K562 (cell line): ENCODE measurements at regions not wholly inside any gene's neighbourhood (a gene's known extent, or its start where the extent isn't known, plus 50 kb on each side); places are given as distances from the start of the nearest gene placed in this dataset.

Experiments used
- ATAC-seq: fragments of 200-7000 bp; cut with Tn5 transposase; 3 replicates; pipeline ENCODE4 v1.9.1; 2020; ENCODE audit warnings: moderate library complexity
- BruUV-seq: library from RNA; stranded (reverse); fragments of 400-500 nt; replicated peaks from 2 replicates; lab custom pipeline; 2021; lab: Mats Ljungman, UMichigan
- CTCF ChIA-PET: fragments of 300-600 bp; formaldehyde crosslinking; extraction: SDS; loops from one replicate; lab custom pipeline; 2021; ENCODE audit warnings: low intra/inter-chr PET ratio; lab: Yijun Ruan, JAX
- POLR2A ChIA-PET: fragments of 300-600, 350-650 bp; sonication (Branson Sonifier 250); formaldehyde crosslinking; extraction: SDS; loops from one replicate; lab custom pipeline; 2021; ENCODE audit warnings: antibody characterized with exemption, inconsistent platforms; lab: Yijun Ruan, JAX
- DNase-seq, 4 experiments: peaks; one replicate each; pipeline versions ENCODE4 v3.0.0 to v3.0.0-alpha.2; 2011 to 2018; ENCODE audit warnings: low spot score in 3 of 4, mixed read lengths in 3 of 4; ENCODE audit errors: extremely low read depth in 1 of 4
- FAIRE-seq: peaks from 2 replicates; lab custom pipeline; 2011; peaks lifted over from hg19 to GRCh38; lab: Jason Lieb, UNC
- H2AFZ ChIP-seq: 2 replicates; pipeline ENCODE4 v1.6.0; 2011; ENCODE audit warnings: low read depth, low read length, control low read depth, inconsistent platforms
- H3K27ac ChIP-seq: fragments of 200-600 bp; 3 replicates; pipeline ENCODE4 v1.8.0; 2011; ENCODE audit warnings: low read depth, mild to moderate bottlenecking, control low read depth, inconsistent platforms, low read length, moderate library complexity, mixed read lengths; ENCODE audit errors: extremely low read depth
- H3K27me3 ChIP-seq, 2 experiments: fragments of 300-600 bp in 1 of 2; 2 replicates in 1 of 2; 3 replicates in 1 of 2; pipeline versions ENCODE4 v1.6.0 to v1.8.0; 2011; ENCODE audit warnings: inconsistent platforms in 2 of 2, low read length in 2 of 2, mild to moderate bottlenecking in 1 of 2, mixed read lengths in 1 of 2, moderate library complexity in 1 of 2; ENCODE audit not compliant: control insufficient read depth in 2 of 2, insufficient read depth in 2 of 2
- H3K36me3 ChIP-seq: fragments of 300-600 bp; 3 replicates; pipeline ENCODE4 v1.8.0; 2011; ENCODE audit warnings: mild to moderate bottlenecking, low read length, inconsistent platforms; ENCODE audit not compliant: control insufficient read depth, insufficient read depth
- H3K4me1 ChIP-seq, 2 experiments: fragments of 200-600 bp in 1 of 2; replicated peaks in 1 of 2; 2 replicates in 1 of 2; 3 replicates in 1 of 2; pipeline versions ENCODE4 v1.5.1 to v1.8.0; 2011; ENCODE audit warnings: inconsistent platforms in 2 of 2, low read length in 2 of 2, mild to moderate bottlenecking in 1 of 2, mixed read lengths in 1 of 2, moderate library complexity in 1 of 2; ENCODE audit not compliant: control insufficient read depth in 2 of 2, insufficient read depth in 2 of 2
- H3K4me2 ChIP-seq: 2 replicates; pipeline ENCODE4 v1.6.1; 2011; ENCODE audit warnings: low read length, control low read depth, inconsistent platforms, mixed read lengths; ENCODE audit not compliant: insufficient read depth
- H3K4me3 ChIP-seq: fragments of 200-600 bp; sonication (generic), shearing (Covaris generic); 2 replicates; pipeline ENCODE4 v1.5.1; 2016; ENCODE audit warnings: control low read depth, inconsistent platforms
- H3K79me2 ChIP-seq: fragments of 200-600 bp; 3 replicates; pipeline ENCODE4 v1.8.0; 2011; ENCODE audit warnings: low read length, inconsistent platforms; ENCODE audit not compliant: control insufficient read depth, insufficient read depth
- H3K9ac ChIP-seq, 2 experiments: 2 replicates each; pipeline versions ENCODE4 v1.6.0 to v1.6.1; 2011; ENCODE audit warnings: low read depth in 2 of 2, low read length in 2 of 2, control low read depth in 1 of 2, inconsistent platforms in 1 of 2, mild to moderate bottlenecking in 1 of 2, mixed read lengths in 1 of 2; ENCODE audit not compliant: insufficient read depth in 1 of 2
- H3K9me1 ChIP-seq: one replicate; pipeline ENCODE4 v1.6.0; 2011; ENCODE audit warnings: inconsistent platforms, mild to moderate bottlenecking, low read length, moderate library complexity; ENCODE audit not compliant: control insufficient read depth, insufficient read depth
- H3K9me3 ChIP-seq: replicated peaks from 2 replicates; pipeline ENCODE4 v1.5.1; 2011; ENCODE audit warnings: low read depth, low read length, inconsistent platforms; ENCODE audit not compliant: control insufficient read depth, insufficient read depth
- H4K20me1 ChIP-seq: replicated peaks from 2 replicates; pipeline ENCODE4 v1.6.1; 2011; ENCODE audit warnings: low read length, inconsistent platforms, mixed read lengths; ENCODE audit not compliant: control insufficient read depth, insufficient read depth
- ATF1 ChIP-seq, 2 experiments: fragments of 450-650 bp in 1 of 2; IDR thresholded peaks; 2 replicates each; pipeline ENCODE4 v1.6.1; 2016; ENCODE audit warnings: missing compliant biosample characterization in 1 of 2, missing genetic modification characterization in 1 of 2
- BMI1 ChIP-seq: fragments of 150-350 bp; IDR thresholded peaks from 2 replicates; pipeline ENCODE4 v1.6.1; 2014; ENCODE audit warnings: low read length
- CREM ChIP-seq: IDR thresholded peaks from 2 replicates; pipeline ENCODE4 v1.6.1; 2014; ENCODE audit warnings: antibody characterized with exemption, low read depth
- NCOA4 ChIP-seq: fragments of 450-650 bp; IDR thresholded peaks from 2 replicates; pipeline ENCODE4 v1.6.1; 2018; ENCODE audit warnings: mild to moderate bottlenecking; ENCODE audit not compliant: partially characterized antibody
- SRF ChIP-seq, 2 experiments: fragments of 250-450, 450-650 bp in 1 of 2; sonication (Bioruptor Pico) in 1 of 2; sonication (generic) in 1 of 2; formaldehyde crosslinking; IDR thresholded peaks; 2 replicates each; pipeline versions ENCODE4 v1.5.0 to v1.5.1; 2020 to 2022; ENCODE audit warnings: mild to moderate bottlenecking in 1 of 2, missing genetic modification reagents in 1 of 2
- ZC3H8 ChIP-seq: fragments of 450-650 bp; IDR thresholded peaks from 2 replicates; pipeline ENCODE4 v1.6.1; 2017
- ZNF175 ChIP-seq: fragments of 200-800 bp; sonication (Bioruptor generic); IDR thresholded peaks from 2 replicates; pipeline ENCODE4 v1.6.1; 2016; ENCODE audit warnings: low read depth, mild to moderate bottlenecking, missing genetic modification characterization, missing compliant biosample characterization
- WGBS: fragments of 100-300 bp; shearing (Covaris generic); methylation state at CpG from one replicate; pipeline ENCODE4 v1.1.6; 2016; ENCODE audit warnings: low coverage, mixed read lengths; ENCODE audit not compliant: insufficient coverage; ENCODE audit errors: missing lambda C conversion rate; 5-methylcytosine and 5-hydroxymethylcytosine counted together
- in situ Hi-C: fragments of 300-500 bp; cut with MboI; formaldehyde crosslinking; loops from 4 replicates; pipeline ENCODE4 v1.15.0; 2018; ENCODE audit warnings: inconsistent platforms, mixed read lengths
- intact Hi-C: fragments of 100-400 bp; cut with micrococcal nuclease; formaldehyde crosslinking; loops from 2 replicates; pipeline ENCODE4 v1.14.2; 2022
- TF ChIP-seq, protein P1 (sequence below), 2 experiments: fragments of 450-650 bp; IDR thresholded peaks; 2 replicates each; pipeline ENCODE4 v1.6.1; 2018; ENCODE audit warnings: mild to moderate bottlenecking in 2 of 2, low read depth in 1 of 2; ENCODE audit not compliant: partially characterized antibody in 2 of 2
- TF ChIP-seq, protein P2 (sequence below): fragments of 250-450 bp; sonication (Bioruptor Pico); IDR thresholded peaks from 2 replicates; pipeline ENCODE4 v1.5.0; 2022; ENCODE audit warnings: mild to moderate bottlenecking

DNA sequence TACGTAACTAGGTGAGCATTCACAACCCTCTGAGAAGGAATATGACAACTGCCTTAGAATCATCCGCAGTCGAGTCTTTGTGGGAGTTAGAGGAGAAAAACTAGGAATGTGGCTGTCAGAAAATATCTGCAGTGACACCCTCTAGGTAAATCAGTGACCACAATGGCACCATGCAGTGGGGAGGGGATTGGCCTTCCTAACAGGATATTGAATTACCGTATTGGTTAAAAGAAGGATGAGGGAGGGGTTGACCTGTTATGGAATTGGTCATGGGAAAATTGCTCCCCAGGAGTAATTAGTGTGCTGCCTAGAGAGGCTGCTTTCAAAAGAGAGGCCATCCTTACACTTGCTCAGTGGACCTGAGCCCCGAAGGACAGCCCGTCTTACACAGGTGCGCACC, 205.6 kb upstream of the SOX1 start (continued):
- TF ChIP-seq, protein P1, sequence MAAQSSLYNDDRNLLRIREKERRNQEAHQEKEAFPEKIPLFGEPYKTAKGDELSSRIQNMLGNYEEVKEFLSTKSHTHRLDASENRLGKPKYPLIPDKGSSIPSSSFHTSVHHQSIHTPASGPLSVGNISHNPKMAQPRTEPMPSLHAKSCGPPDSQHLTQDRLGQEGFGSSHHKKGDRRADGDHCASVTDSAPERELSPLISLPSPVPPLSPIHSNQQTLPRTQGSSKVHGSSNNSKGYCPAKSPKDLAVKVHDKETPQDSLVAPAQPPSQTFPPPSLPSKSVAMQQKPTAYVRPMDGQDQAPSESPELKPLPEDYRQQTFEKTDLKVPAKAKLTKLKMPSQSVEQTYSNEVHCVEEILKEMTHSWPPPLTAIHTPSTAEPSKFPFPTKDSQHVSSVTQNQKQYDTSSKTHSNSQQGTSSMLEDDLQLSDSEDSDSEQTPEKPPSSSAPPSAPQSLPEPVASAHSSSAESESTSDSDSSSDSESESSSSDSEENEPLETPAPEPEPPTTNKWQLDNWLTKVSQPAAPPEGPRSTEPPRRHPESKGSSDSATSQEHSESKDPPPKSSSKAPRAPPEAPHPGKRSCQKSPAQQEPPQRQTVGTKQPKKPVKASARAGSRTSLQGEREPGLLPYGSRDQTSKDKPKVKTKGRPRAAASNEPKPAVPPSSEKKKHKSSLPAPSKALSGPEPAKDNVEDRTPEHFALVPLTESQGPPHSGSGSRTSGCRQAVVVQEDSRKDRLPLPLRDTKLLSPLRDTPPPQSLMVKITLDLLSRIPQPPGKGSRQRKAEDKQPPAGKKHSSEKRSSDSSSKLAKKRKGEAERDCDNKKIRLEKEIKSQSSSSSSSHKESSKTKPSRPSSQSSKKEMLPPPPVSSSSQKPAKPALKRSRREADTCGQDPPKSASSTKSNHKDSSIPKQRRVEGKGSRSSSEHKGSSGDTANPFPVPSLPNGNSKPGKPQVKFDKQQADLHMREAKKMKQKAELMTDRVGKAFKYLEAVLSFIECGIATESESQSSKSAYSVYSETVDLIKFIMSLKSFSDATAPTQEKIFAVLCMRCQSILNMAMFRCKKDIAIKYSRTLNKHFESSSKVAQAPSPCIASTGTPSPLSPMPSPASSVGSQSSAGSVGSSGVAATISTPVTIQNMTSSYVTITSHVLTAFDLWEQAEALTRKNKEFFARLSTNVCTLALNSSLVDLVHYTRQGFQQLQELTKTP (IDR thresholded peaks at IDR 0.05; ENCODE audit: low read depth in 1 of 2, partially characterized antibody in 2 of 2) = no peak
- TF ChIP-seq BMI1 (no peak), NCOA4 (no peak), ZC3H8 (no peak), SRF (CRISPR knock-in tag; IDR thresholded peaks at IDR 0.05) (no peak)

DNA sequence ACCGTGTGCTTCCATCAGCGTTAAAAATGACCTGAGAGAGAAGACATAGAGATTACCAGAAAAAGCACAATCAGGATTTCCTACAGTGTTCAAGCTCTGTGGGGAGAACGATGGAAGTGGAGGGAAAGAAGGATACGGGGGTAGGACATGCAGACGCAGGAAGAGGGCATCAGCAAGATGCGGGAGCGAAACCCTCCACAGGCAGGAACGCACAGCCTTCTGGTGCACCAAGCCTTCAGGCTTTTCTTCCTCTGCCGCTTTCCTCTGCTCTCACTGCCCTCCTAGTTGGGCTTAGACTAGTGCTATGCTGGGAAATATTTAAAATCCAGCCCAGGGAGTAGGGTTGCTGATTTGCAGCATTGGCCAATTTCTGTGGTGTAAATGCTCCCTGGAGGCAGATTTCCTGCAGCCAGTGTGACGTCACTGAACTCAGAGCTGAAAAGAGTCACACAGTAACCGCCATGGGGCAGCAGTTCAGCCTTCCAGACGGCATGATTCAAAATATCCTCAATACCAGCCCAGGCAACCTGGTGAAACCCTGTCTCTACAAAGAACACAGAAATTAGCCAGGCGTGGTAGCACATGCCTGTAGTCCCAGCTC, 205.1 kb upstream of the SOX1 start:
- H2AFZ ChIP-seq = no peak overlapping the region
- 2% methylated on average over 6 of the region's 13 CpGs for WGBS
- H3K4me3 ChIP-seq = no peak overlapping the region
- no peaks in the 10 kb centered on the region for H4K20me1 ChIP-seq
- H3K9ac ChIP-seq = no peak overlapping the region
- no peaks in the 10 kb centered on the region for H3K79me2 ChIP-seq
- intact Hi-C loops = no loop called here
- TF ChIP-seq, protein P2, sequence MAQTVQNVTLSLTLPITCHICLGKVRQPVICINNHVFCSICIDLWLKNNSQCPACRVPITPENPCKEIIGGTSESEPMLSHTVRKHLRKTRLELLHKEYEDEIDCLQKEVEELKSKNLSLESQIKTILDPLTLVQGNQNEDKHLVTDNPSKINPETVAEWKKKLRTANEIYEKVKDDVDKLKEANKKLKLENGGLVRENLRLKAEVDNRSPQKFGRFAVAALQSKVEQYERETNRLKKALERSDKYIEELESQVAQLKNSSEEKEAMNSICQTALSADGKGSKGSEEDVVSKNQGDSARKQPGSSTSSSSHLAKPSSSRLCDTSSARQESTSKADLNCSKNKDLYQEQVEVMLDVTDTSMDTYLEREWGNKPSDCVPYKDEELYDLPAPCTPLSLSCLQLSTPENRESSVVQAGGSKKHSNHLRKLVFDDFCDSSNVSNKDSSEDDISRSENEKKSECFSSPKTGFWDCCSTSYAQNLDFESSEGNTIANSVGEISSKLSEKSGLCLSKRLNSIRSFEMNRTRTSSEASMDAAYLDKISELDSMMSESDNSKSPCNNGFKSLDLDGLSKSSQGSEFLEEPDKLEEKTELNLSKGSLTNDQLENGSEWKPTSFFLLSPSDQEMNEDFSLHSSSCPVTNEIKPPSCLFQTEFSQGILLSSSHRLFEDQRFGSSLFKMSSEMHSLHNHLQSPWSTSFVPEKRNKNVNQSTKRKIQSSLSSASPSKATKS = no peak
- TF ChIP-seq ATF1 (CRISPR knock-in tag; IDR thresholded peaks at IDR 0.05) (no peak), ATF1 (tag; IDR thresholded peaks at IDR 0.05) (peak; percentile 51), CREM (0 out of 2 replicates have a peak, but pooled peaks have one; percentile 10), ZNF175 (no peak)
- peak in 1 of 4 experiments; percentile 3 for DNase-seq
- H3K9me3 ChIP-seq = no peaks in the 10 kb centered on the region
- FAIRE-seq = no peak
- no peak for ATAC-seq
- no TSS peak for BruUV-seq
- H3K27ac ChIP-seq = no peak overlapping the region
- in situ Hi-C loops = no loop called here
- peaks cover 0 to 26% of the 10 kb centered on the region in 2 experiments; a peak in 3 of 5 replicates for H3K27me3 ChIP-seq
- no peaks in the 10 kb centered on the region for H3K4me1 ChIP-seq
- CTCF ChIA-PET = no interaction called here
- no peaks in the 10 kb centered on the region for H3K9me1 ChIP-seq
- POLR2A ChIA-PET = no interaction called here
- H3K36me3 ChIP-seq = no peaks in the 10 kb centered on the region
- H3K4me2 ChIP-seq = no peak overlapping the region
